Mammary epithelial cell (primary cell): ENCODE measurements at regions not wholly inside any gene's neighbourhood (a gene's known extent, or its start where the extent isn't known, plus 50 kb on each side); places are given as distances from the start of the nearest gene placed in this dataset.

Experiments used
- CTCF ChIP-seq, 2 donors: IDR thresholded peaks in 1 of 2; conservative IDR thresholded peaks in 1 of 2; 2 replicates each; pipeline ENCODE4 v1.5.1; 2011 to 2012; ENCODE audit warnings: inconsistent platforms in 2 of 2, low read length in 2 of 2, mild to moderate bottlenecking in 2 of 2, control low read depth in 1 of 2, low read depth in 1 of 2; ENCODE audit not compliant: insufficient read depth in 1 of 2; ENCODE audit errors: extremely low read depth in 1 of 2
- EZH2 ChIP-seq: IDR thresholded peaks from 2 replicates; pipeline ENCODE4 v1.6.1; 2012; ENCODE audit warnings: low read length, inconsistent platforms, borderline replicate concordance

- TF ChIP-seq CTCF (conservative IDR thresholded peaks at IDR 0.05 in 1 of 2, IDR thresholded peaks at IDR 0.05 in 1 of 2; ENCODE audit: extremely low read depth in 1 of 2, insufficient read depth in 1 of 2, low read depth in 1 of 2, low read length in 2 of 2), result no peak
- no peak for TF ChIP-seq EZH2
Measured at GRCh38 chr18:14943967-14944636, 196.1 kb downstream of the ANKRD30B start.
